H1 (cell line): ENCODE measurements at regions not wholly inside any gene's neighbourhood (a gene's known extent, or its start where the extent isn't known, plus 50 kb on each side); places are given as distances from the start of the nearest gene placed in this dataset.

Experiments used
- CTCF ChIP-seq, 3 experiments: IDR thresholded peaks; 1 replicate in 2 of 3; 2 replicates in 1 of 3; pipeline versions ENCODE4 v1.5.1 to v1.6.1; 2011; ENCODE audit warnings: low read length in 3 of 3, mild to moderate bottlenecking in 3 of 3, inconsistent platforms in 2 of 3, low read depth in 1 of 3, moderate library complexity in 1 of 3; ENCODE audit not compliant: insufficient read depth in 1 of 3; ENCODE audit errors: control extremely low read depth in 1 of 3
- EZH2 ChIP-seq: fragments of 200-600 bp; sonication (generic); IDR thresholded peaks from 2 replicates; pipeline ENCODE4 v1.7.1; 2012; ENCODE audit warnings: low read depth, mild to moderate bottlenecking, moderate library complexity, low read length, inconsistent platforms; ENCODE audit not compliant: severe bottlenecking
- GABPA ChIP-seq: IDR thresholded peaks from 2 replicates; pipeline ENCODE4 v1.6.1; 2011; ENCODE audit warnings: mild to moderate bottlenecking, low read length, moderate library complexity, borderline replicate concordance; ENCODE audit not compliant: insufficient read depth
- GTF2F1 ChIP-seq: IDR thresholded peaks from 2 replicates; pipeline ENCODE4 v1.6.1; 2012; ENCODE audit warnings: low read depth, low read length, improper control_type of control experiment, borderline replicate concordance
- HDAC2 ChIP-seq, 2 experiments: fragments of 300-600 bp in 1 of 2; sonication (generic) in 1 of 2; IDR thresholded peaks; 2 replicates each; pipeline ENCODE4 v1.6.1; 2011 to 2012; ENCODE audit warnings: low read depth in 2 of 2, low read length in 2 of 2, mild to moderate bottlenecking in 2 of 2, moderate library complexity in 2 of 2, borderline replicate concordance in 1 of 2, inconsistent platforms in 1 of 2
- POLR2A ChIP-seq, 2 experiments: IDR thresholded peaks; 1 replicate in 1 of 2; 2 replicates in 1 of 2; pipeline ENCODE4 v1.6.1; 2011; ENCODE audit warnings: low read depth in 2 of 2, low read length in 2 of 2, mild to moderate bottlenecking in 2 of 2; ENCODE audit errors: control extremely low read depth in 1 of 2
- RAD21 ChIP-seq, 2 experiments: IDR thresholded peaks in 1 of 2; conservative IDR thresholded peaks in 1 of 2; 2 replicates each; pipeline ENCODE4 v1.6.1; 2011; ENCODE audit warnings: low read depth in 2 of 2, low read length in 2 of 2, improper control_type of control experiment in 1 of 2, inconsistent platforms in 1 of 2, mild to moderate bottlenecking in 1 of 2, moderate library complexity in 1 of 2
- SP2 ChIP-seq: IDR thresholded peaks from 2 replicates; pipeline ENCODE4 v1.6.1; 2012; ENCODE audit warnings: mild to moderate bottlenecking, low read length, inconsistent platforms
- USF2 ChIP-seq: IDR thresholded peaks from 2 replicates; pipeline ENCODE4 v1.6.1; 2011; ENCODE audit warnings: low read length, improper control_type of control experiment
- YY1 ChIP-seq: IDR thresholded peaks from 2 replicates; pipeline ENCODE4 v1.6.1; 2011; ENCODE audit warnings: low read depth, mild to moderate bottlenecking, low read length
- ZNF274 ChIP-seq: IDR thresholded peaks from 2 replicates; pipeline ENCODE4 v1.7.0; 2012; ENCODE audit warnings: low read length, borderline replicate concordance; ENCODE audit errors: extremely low read depth

GRCh38 chr14:101173698-101174521, 270.4 kb upstream of the RTL1 start:
- TF ChIP-seq ZNF274 (no peak), POLR2A (IDR thresholded peaks at IDR 0.05; ENCODE audit: control extremely low read depth in 1 of 2, low read depth in 2 of 2, low read length in 2 of 2) (no peak), CTCF (IDR thresholded peaks at IDR 0.05; ENCODE audit: control extremely low read depth in 1 of 3, insufficient read depth in 1 of 3, low read depth in 1 of 3, low read length in 3 of 3) (no peak), RAD21 (IDR thresholded peaks at IDR 0.05 in 1 of 2, conservative IDR thresholded peaks at IDR 0.05 in 1 of 2; ENCODE audit: low read depth in 2 of 2, low read length in 2 of 2) (no peak), USF2 (no peak), SP2 (no peak), GABPA (no peak), GTF2F1 (no peak), YY1 (no peak), HDAC2 (IDR thresholded peaks at IDR 0.05; ENCODE audit: borderline replicate concordance in 1 of 2, low read depth in 2 of 2, low read length in 2 of 2) (no peak), EZH2 (no peak)
